Hypothalamus (tissue), 51 donors: ENCODE measurements at regions not wholly inside any gene's neighbourhood (a gene's known extent, or its start where the extent isn't known, plus 50 kb on each side); places are given as distances from the start of the nearest gene placed in this dataset.

Experiments
- DNase-seq, 51 donors: peaks; one replicate each; lab custom pipeline; 2025; lab: John Stamatoyannopoulos, UW

DNA sequence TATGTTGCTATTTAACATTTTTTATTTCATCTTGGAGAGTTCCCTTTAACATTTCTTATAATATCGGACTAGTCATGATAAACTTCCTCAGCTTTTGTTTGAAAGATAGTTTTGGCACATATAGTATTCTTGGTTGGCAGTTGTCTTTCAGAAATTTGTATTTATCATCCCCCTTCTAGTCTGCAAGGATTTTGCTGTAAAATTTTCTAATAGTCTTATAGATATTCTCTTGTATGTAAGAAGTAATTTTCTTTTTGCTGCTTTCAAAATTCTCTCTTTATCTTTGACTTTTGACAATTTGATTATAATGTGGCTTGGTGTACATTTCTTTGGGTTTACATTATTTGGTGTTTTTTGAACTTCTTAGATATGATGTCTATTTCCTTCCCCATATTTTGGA is 116.0 kb upstream of the AVPR1A start:
- no peak for DNase-seq

GRCh38 chr12:63264629-63265028 is 113.6 kb upstream of the AVPR1A start:
- DNase-seq: no peak

- DNase-seq: no peak
These were observed 99.5 kb upstream of the AVPR1A start for GRCh38 chr12:63250486-63250885.

DNA sequence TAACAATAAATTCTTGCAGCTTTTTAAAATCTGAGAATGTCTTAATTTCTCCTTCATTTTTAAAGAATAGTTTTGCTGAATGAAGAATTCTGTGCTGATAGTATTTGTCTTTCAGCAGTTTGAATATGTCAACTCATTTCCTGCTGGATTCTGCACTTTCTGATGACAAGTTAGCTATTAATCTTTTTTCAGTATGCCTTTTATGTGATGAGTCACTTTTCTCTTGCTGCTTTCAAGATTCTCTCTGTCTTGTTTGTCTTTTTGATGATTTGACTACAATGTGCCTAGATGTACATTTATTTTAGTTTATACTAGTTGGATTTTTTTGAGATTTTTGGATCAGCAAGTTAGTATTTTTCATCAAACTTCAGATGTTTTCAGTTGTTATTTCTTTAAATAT is 87.9 kb upstream of the AVPR1A start:
- DNase-seq: no peak

- no peak for DNase-seq
These were observed 81.9 kb upstream of the AVPR1A start for GRCh38 chr12:63232896-63233295.

DNA sequence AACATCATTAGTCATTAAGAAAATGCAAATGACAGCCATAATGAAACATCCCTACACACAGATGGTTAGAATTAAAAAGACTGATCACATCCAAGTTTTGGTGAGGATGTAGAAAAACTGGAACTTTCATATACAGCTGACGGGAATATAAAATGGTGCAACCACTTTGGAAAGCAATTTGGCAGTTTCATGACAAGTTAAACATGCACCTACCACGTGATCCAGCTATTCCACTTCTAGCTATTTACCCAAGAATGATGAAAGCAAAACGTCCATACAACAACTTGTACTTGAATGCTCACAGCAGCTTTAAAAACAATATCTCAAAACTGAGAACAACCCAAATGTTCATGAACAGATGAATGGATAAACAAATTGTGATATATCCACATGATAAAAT is 77.9 kb upstream of the AVPR1A start:
- DNase-seq: no peak

DNA sequence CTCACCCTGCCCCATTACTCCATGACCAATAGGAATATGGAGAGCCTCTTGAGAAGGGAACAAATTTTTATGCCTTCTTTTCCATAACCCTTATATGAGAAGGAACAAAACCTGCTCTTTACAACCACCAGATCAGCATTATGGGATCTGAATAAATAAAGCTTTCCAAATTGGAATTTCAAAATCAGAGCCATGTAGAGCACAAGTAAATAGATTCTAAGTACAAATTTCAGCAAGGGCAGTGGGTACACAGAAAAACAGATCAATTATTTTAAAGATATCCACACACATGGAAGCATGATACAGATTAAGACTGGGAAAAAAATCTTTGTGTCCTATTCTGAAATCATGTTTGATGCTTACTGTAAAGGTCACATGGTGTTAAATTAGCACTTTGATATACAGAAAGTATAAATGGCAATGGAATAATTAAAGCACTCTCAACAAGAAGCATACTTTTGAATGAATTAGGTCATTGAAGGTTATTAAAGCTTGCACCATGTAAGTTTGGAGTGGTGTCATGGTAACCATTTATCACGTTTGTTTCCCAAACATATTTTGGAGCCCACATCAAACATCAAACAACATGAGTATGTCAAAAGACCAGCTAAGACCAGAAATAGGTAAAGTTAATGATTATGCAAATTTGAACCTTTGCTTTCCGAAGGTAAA is 75.9 kb upstream of the AVPR1A start:
- no peak for DNase-seq

DNA sequence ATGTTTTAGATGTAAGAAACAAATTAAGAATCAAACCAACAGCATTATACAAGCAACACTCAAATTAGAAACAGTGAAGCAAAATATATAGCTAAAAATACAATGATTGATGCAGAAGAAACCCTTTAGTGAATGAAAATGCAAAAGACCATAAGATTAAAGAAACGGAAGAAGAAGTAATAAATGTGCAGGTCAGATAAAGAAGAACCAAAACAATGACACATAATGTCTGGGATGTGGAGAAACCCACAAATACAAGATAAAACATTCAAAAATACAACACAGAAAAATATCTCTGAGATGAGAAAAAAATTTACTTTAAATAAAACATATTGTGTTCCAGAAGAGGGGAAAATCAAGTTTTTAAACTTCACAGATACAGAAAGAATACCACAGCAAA is 73.4 kb upstream of the AVPR1A start:
- DNase-seq: no peak

GRCh38 chr12:63223128-63223527 is 72.1 kb upstream of the AVPR1A start:
- DNase-seq: no peak

DNA sequence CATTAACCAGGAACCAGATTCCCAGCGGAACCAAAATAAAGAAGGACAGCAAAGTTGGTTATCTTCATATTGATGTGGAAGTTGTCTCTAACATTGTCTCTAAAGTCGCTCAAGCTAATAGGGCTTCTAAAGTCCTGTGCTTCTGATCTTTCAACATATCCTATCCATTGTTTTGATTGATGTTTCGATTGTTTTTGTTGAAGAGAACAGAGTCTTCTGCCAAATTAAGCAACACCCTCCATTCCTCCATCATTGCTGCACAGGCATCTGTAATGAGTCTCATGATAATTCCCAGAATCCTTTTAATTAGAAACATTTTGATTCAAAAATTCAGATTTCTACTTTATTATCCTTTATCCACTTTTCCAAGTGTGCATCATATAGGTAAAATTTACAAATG is 71.6 kb upstream of the AVPR1A start:
- DNase-seq: no peak

- no peak for DNase-seq
These were observed 69.9 kb upstream of the AVPR1A start for GRCh38 chr12:63220921-63221320.

DNA sequence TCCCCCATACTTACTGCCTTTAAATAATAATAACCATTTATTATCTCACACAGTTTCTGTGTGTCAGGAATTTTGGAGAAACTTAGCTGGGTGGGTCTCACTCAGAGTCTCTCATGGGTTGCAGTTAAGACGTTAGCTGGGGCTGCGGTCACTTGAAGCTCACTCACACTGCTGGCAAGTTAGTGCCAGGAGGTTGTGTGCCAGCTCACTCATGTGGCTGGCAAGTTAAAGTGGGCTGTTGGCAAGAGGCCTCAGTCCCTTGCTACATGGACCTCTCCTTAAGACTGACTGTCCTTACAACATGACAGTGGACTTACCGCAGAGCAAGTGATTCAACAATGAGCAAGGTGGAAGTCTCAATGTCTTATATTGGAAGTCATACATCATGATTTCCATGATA is 61.3 kb upstream of the AVPR1A start:
- DNase-seq: no peak

DNA sequence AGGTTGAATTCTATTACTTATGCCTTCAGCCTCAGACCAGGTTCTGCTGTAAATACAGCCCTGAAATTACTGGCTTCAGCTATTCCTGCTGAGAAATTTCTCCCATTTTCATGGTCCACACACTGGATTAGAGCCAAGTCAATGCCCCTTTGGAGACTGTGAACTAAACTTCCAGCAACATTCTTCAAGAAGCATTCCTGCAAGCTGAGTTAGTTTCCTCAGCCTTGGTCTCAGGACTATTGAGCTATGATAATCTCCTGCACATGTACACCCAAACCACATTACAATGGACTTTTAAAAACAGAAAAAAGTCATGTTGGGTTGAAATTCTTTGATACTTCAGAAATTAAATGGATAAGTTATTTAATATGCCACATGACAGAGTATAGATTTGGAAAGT is 58.0 kb upstream of the AVPR1A start:
- DNase-seq: no peak

DNA sequence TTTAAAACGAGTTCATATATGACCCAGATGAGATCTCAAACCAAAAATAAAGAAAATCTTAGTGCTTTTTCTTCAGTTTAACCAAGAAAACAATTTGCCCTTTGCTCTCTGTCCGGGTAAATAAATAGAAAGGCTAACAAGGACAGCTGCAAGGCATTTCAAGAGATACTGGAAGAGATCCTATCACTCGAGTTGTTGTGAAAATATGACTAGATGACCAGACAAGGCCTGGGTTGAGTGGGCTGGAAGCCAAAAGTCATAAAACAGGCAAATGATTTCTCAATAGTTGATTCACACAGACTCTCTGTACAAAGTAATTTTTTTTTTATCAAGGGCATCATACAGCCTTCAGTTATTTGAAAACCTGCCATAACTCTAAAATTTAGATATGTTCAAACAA is 55.9 kb upstream of the AVPR1A start:
- no peak for DNase-seq

DNA sequence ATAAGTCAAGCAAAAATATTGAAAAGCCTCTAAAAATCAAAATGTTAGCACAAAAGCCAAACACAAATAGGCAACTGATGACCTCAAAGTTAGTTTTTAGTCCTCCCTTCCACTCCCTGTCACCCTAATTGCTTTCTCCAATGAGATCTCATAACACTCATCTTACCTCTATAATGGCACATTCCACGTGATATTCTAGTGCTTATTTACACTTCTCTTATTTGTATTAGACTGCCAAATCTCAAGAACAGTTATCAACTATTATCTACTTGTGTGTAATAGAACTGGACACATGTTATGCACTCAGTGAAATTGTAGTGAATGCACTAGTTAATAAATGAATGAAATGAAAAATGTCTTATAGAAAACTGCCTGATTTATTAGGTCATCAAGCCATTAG is 55.5 kb upstream of the AVPR1A start:
- no peak for DNase-seq
